CD14-positive monocyte (primary cell): ENCODE measurements at regions not wholly inside any gene's neighbourhood (a gene's known extent, or its start where the extent isn't known, plus 50 kb on each side); places are given as distances from the start of the nearest gene placed in this dataset.

Experiments
- DNase-seq, 3 donors: peaks; one replicate each; pipeline ENCODE4 v3.0.0-alpha.2; 2011 to 2022
- H2AFZ ChIP-seq: 2 replicates; pipeline ENCODE4 v1.6.0; 2012; ENCODE audit warnings: mild to moderate bottlenecking, low read depth, low read length, inconsistent platforms; ENCODE audit not compliant: insufficient read depth, poor library complexity, severe bottlenecking
- H3K27ac ChIP-seq, 2 donors: 1 replicate in 1 of 2; 2 replicates in 1 of 2; pipeline ENCODE4 v1.5.1; 2012 to 2013; ENCODE audit warnings: low read length in 2 of 2, control low read depth in 1 of 2, inconsistent platforms in 1 of 2, low read depth in 1 of 2, mild to moderate bottlenecking in 1 of 2
- H3K27me3 ChIP-seq, 2 donors: one replicate each; pipeline versions ENCODE4 v1.6.0 to v1.6.1; 2011 to 2013; ENCODE audit warnings: low read length in 2 of 2; ENCODE audit not compliant: control insufficient read depth in 2 of 2, insufficient read depth in 2 of 2
- H3K36me3 ChIP-seq, 2 donors: replicated peaks in 1 of 2; 1 replicate in 1 of 2; 2 replicates in 1 of 2; pipeline versions ENCODE4 v1.5.1 to v1.6.1; 2012 to 2013; ENCODE audit warnings: low read length in 2 of 2, control low read depth in 1 of 2, inconsistent platforms in 1 of 2, mild to moderate bottlenecking in 1 of 2; ENCODE audit not compliant: insufficient read depth in 2 of 2, control insufficient read depth in 1 of 2
- H3K4me1 ChIP-seq, 2 donors: 1 replicate in 1 of 2; 2 replicates in 1 of 2; pipeline versions ENCODE4 v1.5.1 to v1.6.1; 2012 to 2013; ENCODE audit warnings: low read length in 2 of 2, control low read depth in 1 of 2, inconsistent platforms in 1 of 2, mild to moderate bottlenecking in 1 of 2, moderate library complexity in 1 of 2; ENCODE audit not compliant: insufficient read depth in 2 of 2, control insufficient read depth in 1 of 2
- H3K4me2 ChIP-seq: replicated peaks from 2 replicates; pipeline ENCODE3; 2012; ENCODE audit warnings: low read length, moderate library complexity, mild to moderate bottlenecking; ENCODE audit not compliant: poor library complexity, severe bottlenecking; ENCODE audit errors: extremely low read depth
- H3K4me3 ChIP-seq, 3 experiments: fragments of 200-600 bp in 1 of 3; sonication (generic) in 1 of 3; replicated peaks in 1 of 3; 1 replicate in 2 of 3; 2 replicates in 1 of 3; pipeline ENCODE4 v1.5.1; 2011 to 2013; ENCODE audit warnings: low read length in 3 of 3, mild to moderate bottlenecking in 3 of 3, control low read depth in 2 of 3, low read depth in 2 of 3, inconsistent platforms in 1 of 3, moderate library complexity in 1 of 3
- H3K79me2 ChIP-seq: 2 replicates; pipeline ENCODE4 v1.6.0; 2012; ENCODE audit warnings: mild to moderate bottlenecking, control low read depth, inconsistent platforms, low read length, moderate library complexity; ENCODE audit not compliant: insufficient read depth
- H3K9ac ChIP-seq: 2 replicates; pipeline ENCODE4 v1.6.0; 2017; ENCODE audit warnings: low read length, mild to moderate bottlenecking; ENCODE audit not compliant: insufficient read depth, poor library complexity, severe bottlenecking
- H3K9me3 ChIP-seq, 2 donors: replicated peaks in 1 of 2; 1 replicate in 1 of 2; 2 replicates in 1 of 2; pipeline versions ENCODE4 v1.5.1 to v1.6.1; 2012 to 2013; ENCODE audit warnings: low read length in 2 of 2, control low read depth in 1 of 2; ENCODE audit not compliant: control insufficient read depth in 1 of 2, insufficient read depth in 1 of 2
- H4K20me1 ChIP-seq: 2 replicates; pipeline ENCODE4 v1.6.0; 2012; ENCODE audit warnings: mild to moderate bottlenecking, low read length, control low read depth, moderate library complexity; ENCODE audit not compliant: insufficient read depth
- H3K27ac Mint-ChIP-seq, 7 donors: one replicate each; pipeline ENCODE4 v1.8.0; 2020; ENCODE audit warnings: mild to moderate bottlenecking in 7 of 7, mixed read lengths in 7 of 7, moderate library complexity in 6 of 7, inconsistent platforms in 2 of 7
- H3K27me3 Mint-ChIP-seq, 3 donors: one replicate each; pipeline ENCODE4 v1.8.0; 2021 to 2022; ENCODE audit warnings: low read depth in 3 of 3, mild to moderate bottlenecking in 3 of 3, mixed read lengths in 3 of 3, moderate library complexity in 3 of 3, inconsistent platforms in 1 of 3
- H3K36me3 Mint-ChIP-seq, 2 donors: one replicate each; pipeline ENCODE4 v1.8.0; 2020; ENCODE audit warnings: mixed read lengths in 2 of 2, inconsistent platforms in 1 of 2, mild to moderate bottlenecking in 1 of 2
- H3K4me1 Mint-ChIP-seq: one replicate; pipeline ENCODE4 v1.8.0; 2020; ENCODE audit warnings: mild to moderate bottlenecking, mixed read lengths
- H3K4me3 Mint-ChIP-seq, 2 donors: one replicate each; pipeline ENCODE4 v1.8.0; 2020; ENCODE audit warnings: mild to moderate bottlenecking in 2 of 2, mixed read lengths in 2 of 2, moderate library complexity in 1 of 2
- H3K9me3 Mint-ChIP-seq, 7 donors: one replicate each; pipeline ENCODE4 v1.8.0; 2020 to 2022; ENCODE audit warnings: mixed read lengths in 7 of 7, mild to moderate bottlenecking in 6 of 7, moderate library complexity in 6 of 7, inconsistent platforms in 2 of 7
- WGBS: methylation state at CpG from one replicate; pipeline ENCODE4 v1.1.5; 2013; ENCODE audit warnings: missing lambda C conversion rate; ENCODE audit not compliant: insufficient coverage; 5-methylcytosine and 5-hydroxymethylcytosine counted together
- intact Hi-C, 2 donors: fragments of 100-400 bp; cut with micrococcal nuclease; formaldehyde crosslinking; loops; one replicate each; pipeline versions ENCODE4 v1.15.0 to v1.15.1; 2023
- TF ChIP-seq, protein P1 (sequence below): fragments of 200-600 bp; IDR thresholded peaks from one replicate; pipeline ENCODE4 v1.8.0; 2022; ENCODE audit warnings: antibody characterized with exemption, mild to moderate bottlenecking

DNA sequence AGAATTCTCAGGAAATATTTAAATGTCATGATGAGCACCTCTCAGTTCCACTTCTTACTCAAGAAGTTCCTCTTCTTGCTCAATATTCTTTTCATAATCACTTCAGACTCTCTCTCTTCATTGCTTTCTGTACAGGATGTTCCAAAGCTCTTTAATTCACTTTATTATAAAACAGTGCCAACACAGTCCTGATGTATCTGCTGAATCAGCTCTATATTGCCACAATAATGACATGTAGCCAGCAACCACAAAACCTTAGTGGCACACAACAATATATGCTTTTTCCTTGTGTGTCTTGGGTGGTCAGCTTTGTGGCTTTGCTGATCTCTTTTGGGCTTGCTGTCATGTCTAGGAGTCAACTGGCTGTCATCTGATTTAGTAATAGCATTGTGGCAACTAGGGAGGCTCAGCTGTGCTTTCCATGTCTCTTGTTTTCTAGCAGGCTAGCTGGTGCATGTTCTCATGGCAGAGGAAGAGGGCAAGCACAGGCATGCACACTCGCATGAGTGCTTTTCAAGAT, 52.8 kb upstream of the SLC2A13 start:
- intact Hi-C loops, result loop anchor here (5.0 kb wide), 2 partner anchors 49 to 69 kb away; no protein-coding TSS in a partner anchor
- peak overlapping the region; percentile 52 for H2AFZ ChIP-seq

DNA sequence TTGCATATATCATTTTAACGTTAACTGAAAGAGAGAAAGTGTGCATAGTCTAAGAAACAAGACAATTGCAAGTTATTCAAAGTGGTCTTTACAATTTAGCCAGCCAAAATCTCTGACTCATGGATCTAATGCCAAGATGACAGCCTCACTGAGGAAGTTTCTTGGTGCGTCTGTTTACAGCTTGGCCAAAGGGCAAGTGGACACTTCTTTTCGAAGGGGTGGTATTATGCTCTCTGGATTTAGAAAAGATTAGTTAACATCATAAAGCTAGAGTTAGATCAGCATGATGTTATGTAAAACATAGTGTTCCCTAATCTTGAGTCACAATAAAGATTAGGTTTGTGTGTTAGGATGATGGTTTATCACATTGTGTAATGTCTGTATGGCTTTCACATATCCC, 51.5 kb upstream of the SLC2A13 start:
- no peak overlapping the region for H3K9ac ChIP-seq
- peaks cover 53% of the 10 kb centered on the region for H3K4me1 Mint-ChIP-seq
- H3K27ac ChIP-seq, result peak overlapping the region in 1 of 2 donors; percentile 89
- H3K4me3 Mint-ChIP-seq, result peak overlapping the region in 1 of 2 donors; percentile 15
- H3K36me3 Mint-ChIP-seq, result peaks cover 0 to 1% of the 10 kb centered on the region in 2 donors
- H3K27me3 Mint-ChIP-seq, result no peaks in the 10 kb centered on the region
- no peaks in the 10 kb centered on the region for H3K79me2 ChIP-seq
- no peaks in the 10 kb centered on the region for H4K20me1 ChIP-seq
- peaks cover 55 to 75% of the 10 kb centered on the region in 2 donors for H3K4me1 ChIP-seq
- H3K9me3 Mint-ChIP-seq, result peaks cover 0 to 10% (median 4%) of the 10 kb centered on the region in 7 donors
- H2AFZ ChIP-seq, result no peak overlapping the region
- H3K36me3 ChIP-seq, result no peaks in the 10 kb centered on the region
- H3K27ac Mint-ChIP-seq, result peak overlapping the region; percentile 89 to 97 (median 96)
- H3K9me3 ChIP-seq, result no peaks in the 10 kb centered on the region
- peak in 2 of 3 donors; percentile 49 to 58 for DNase-seq
- H3K4me2 ChIP-seq, result peak overlapping the region; percentile 69
- TF ChIP-seq, protein P1, sequence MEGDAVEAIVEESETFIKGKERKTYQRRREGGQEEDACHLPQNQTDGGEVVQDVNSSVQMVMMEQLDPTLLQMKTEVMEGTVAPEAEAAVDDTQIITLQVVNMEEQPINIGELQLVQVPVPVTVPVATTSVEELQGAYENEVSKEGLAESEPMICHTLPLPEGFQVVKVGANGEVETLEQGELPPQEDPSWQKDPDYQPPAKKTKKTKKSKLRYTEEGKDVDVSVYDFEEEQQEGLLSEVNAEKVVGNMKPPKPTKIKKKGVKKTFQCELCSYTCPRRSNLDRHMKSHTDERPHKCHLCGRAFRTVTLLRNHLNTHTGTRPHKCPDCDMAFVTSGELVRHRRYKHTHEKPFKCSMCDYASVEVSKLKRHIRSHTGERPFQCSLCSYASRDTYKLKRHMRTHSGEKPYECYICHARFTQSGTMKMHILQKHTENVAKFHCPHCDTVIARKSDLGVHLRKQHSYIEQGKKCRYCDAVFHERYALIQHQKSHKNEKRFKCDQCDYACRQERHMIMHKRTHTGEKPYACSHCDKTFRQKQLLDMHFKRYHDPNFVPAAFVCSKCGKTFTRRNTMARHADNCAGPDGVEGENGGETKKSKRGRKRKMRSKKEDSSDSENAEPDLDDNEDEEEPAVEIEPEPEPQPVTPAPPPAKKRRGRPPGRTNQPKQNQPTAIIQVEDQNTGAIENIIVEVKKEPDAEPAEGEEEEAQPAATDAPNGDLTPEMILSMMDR, result no peak
- WGBS, result no CpG with 5 or more reads among the region's 3 CpGs
- H3K4me3 ChIP-seq, result peak overlapping the region in 1 of 3 experiments; percentile 66
- intact Hi-C loops, result loop anchor here (5.0 kb wide), 2 partner anchors 50 to 70 kb away; no protein-coding TSS in a partner anchor
- H3K27me3 ChIP-seq, result no peaks in the 10 kb centered on the region

More for the DNA sequence above, 52.8 kb upstream of the SLC2A13 start:
- H3K9ac ChIP-seq, result peak overlapping the region; percentile 12
- peaks cover 44% of the 10 kb centered on the region for H3K4me1 Mint-ChIP-seq
- no peaks in the 10 kb centered on the region for H3K27me3 ChIP-seq
- H3K9me3 ChIP-seq, result peaks cover 4 to 11% of the 10 kb centered on the region in 2 donors
- TF ChIP-seq, protein P1, result no peak
- no peaks in the 10 kb centered on the region for H3K36me3 ChIP-seq
- peak overlapping the region; percentile 45 to 83 for H3K4me3 Mint-ChIP-seq
- peaks cover 1 to 3% of the 10 kb centered on the region in 2 donors for H3K36me3 Mint-ChIP-seq
- peak; percentile 69 to 88 (median 83) for DNase-seq
- no peaks in the 10 kb centered on the region for H3K79me2 ChIP-seq
- no peaks in the 10 kb centered on the region for H4K20me1 ChIP-seq
- WGBS, result no CpG with 5 or more reads among the region's 1 CpG
- H3K4me2 ChIP-seq, result peak overlapping the region; percentile 69
- H3K27me3 Mint-ChIP-seq, result no peaks in the 10 kb centered on the region
- H3K4me3 ChIP-seq, result peak overlapping the region; percentile 15 to 66 (median 44)
- peak overlapping the region; percentile 61 to 89 for H3K27ac ChIP-seq
- H3K4me1 ChIP-seq, result peaks cover 45 to 63% of the 10 kb centered on the region in 2 donors
- H3K27ac Mint-ChIP-seq, result peak overlapping the region; percentile 89 to 97 (median 96)
- H3K9me3 Mint-ChIP-seq, result peaks cover 4 to 22% (median 11%) of the 10 kb centered on the region in 7 donors
